ENCODE measurements at regions not wholly inside any gene's neighbourhood (a gene's known extent, or its start where the extent isn't known, plus 50 kb on each side); places are given as distances from the start of the nearest gene placed in this dataset.

- DNase-seq (ENCODE audit: low read depth): no peak
These were observed 246.1 kb downstream of the KLF6 start for GRCh38 chr10:3538656-3539531.

- no peak for DNase-seq (ENCODE audit: low read depth)
These were observed 246.7 kb downstream of the KLF6 start for GRCh38 chr10:3538291-3538655.

- no peak for DNase-seq (ENCODE audit: low read depth)
These were observed 247.5 kb downstream of the KLF6 start for GRCh38 chr10:3537518-3537917.

GRCh38 chr10:3535001-3535400, 250.0 kb downstream of the KLF6 start:
- no peak for DNase-seq (ENCODE audit: low read depth)

- no peak for DNase-seq (ENCODE audit: low read depth)
These were observed 250.6 kb downstream of the KLF6 start for GRCh38 chr10:3534433-3534832.

- DNase-seq (ENCODE audit: low read depth): no peak
These were observed 251.7 kb downstream of the KLF6 start for GRCh38 chr10:3533296-3533695.

- DNase-seq (ENCODE audit: low read depth): no peak
These were observed 252.4 kb downstream of the KLF6 start for GRCh38 chr10:3532644-3533043.

GRCh38 chr10:3531670-3532069, 253.3 kb downstream of the KLF6 start:
- DNase-seq (ENCODE audit: low read depth): no peak

GRCh38 chr10:3530783-3531645, 254.0 kb downstream of the KLF6 start:
- DNase-seq (ENCODE audit: low read depth): no peak

- DNase-seq (ENCODE audit: low read depth): no peak
These were observed 254.7 kb downstream of the KLF6 start for GRCh38 chr10:3530346-3530745.

- DNase-seq (ENCODE audit: low read depth): no peak
These were observed 255.3 kb downstream of the KLF6 start for GRCh38 chr10:3529691-3530090.

- no peak for DNase-seq (ENCODE audit: low read depth)
These were observed 256.1 kb downstream of the KLF6 start for GRCh38 chr10:3528823-3529403.

- no peak for DNase-seq (ENCODE audit: low read depth)
These were observed 256.7 kb downstream of the KLF6 start for GRCh38 chr10:3528271-3528670.

- DNase-seq (ENCODE audit: low read depth): no peak
These were observed 257.1 kb downstream of the KLF6 start for GRCh38 chr10:3527869-3528268.

GRCh38 chr10:3526727-3527501, 258.1 kb downstream of the KLF6 start:
- no peak for DNase-seq (ENCODE audit: low read depth)

GRCh38 chr10:3525832-3526449, 259.1 kb downstream of the KLF6 start:
- no peak for DNase-seq (ENCODE audit: low read depth)

- DNase-seq (ENCODE audit: low read depth): no peak
These were observed 260.7 kb downstream of the KLF6 start for GRCh38 chr10:3524086-3524960.

- no peak for DNase-seq (ENCODE audit: low read depth)
These were observed 261.5 kb downstream of the KLF6 start for GRCh38 chr10:3523309-3524050.

- no peak for DNase-seq (ENCODE audit: low read depth)
These were observed 268.1 kb downstream of the KLF6 start for GRCh38 chr10:3516923-3517255.

Data from activated T-helper 1 cell treated with Interleukin-2 at 50 U/mL for 16 hours (primary cell).